ENCODE measurements at regions not wholly inside any gene's neighbourhood (a gene's known extent, or its start where the extent isn't known, plus 50 kb on each side); places are given as distances from the start of the nearest gene placed in this dataset.

GRCh38 chr6:15046751-15047150 lies 199.1 kb upstream of the JARID2 start:
- intact Hi-C loops (cut with micrococcal nuclease), result no loop called here
- RAD21 ChIA-PET (ENCODE audit: low non-redundant PET in 1 of 2, low total read pairs in 2 of 2, uncharacterized antibody in 2 of 2, unreplicated experiment in 2 of 2), result no interaction called here
- no peak overlapping the region for H2AFZ ChIP-seq (ENCODE audit: low read depth, low read length, poor library complexity, severe bottlenecking)
- no peak overlapping the region for H3K9ac ChIP-seq (ENCODE audit: low read length)
- H4K20me1 ChIP-seq (ENCODE audit: insufficient read depth), result no peaks in the 10 kb centered on the region
- H3K36me3 ChIP-seq (ENCODE audit: control insufficient read depth in 1 of 2, insufficient read depth in 2 of 2, low read length in 2 of 2), result no peaks in the 10 kb centered on the region
- BruUV-seq (replicated peaks), result no TSS peak
- CTCF ChIA-PET, result no interaction called here
- DNase-seq (ENCODE audit: low read depth, low spot score), result no peak
- ATAC-seq, result no peak
- no peaks in the 10 kb centered on the region for H3K9me2 ChIP-seq (ENCODE audit: insufficient read depth)
- no peak overlapping the region for H3K4me3 ChIP-seq (replicated peaks in 1 of 2; ENCODE audit: low read depth in 1 of 2, low read length in 2 of 2)
- no peaks in the 10 kb centered on the region for H3K4me1 ChIP-seq (ENCODE audit: control insufficient read depth in 1 of 2, insufficient read depth in 2 of 2, low read length in 2 of 2)
- H3K27ac ChIP-seq (ENCODE audit: low read depth, low read length), result no peak overlapping the region
- no peaks in the 10 kb centered on the region for H3K79me2 ChIP-seq (ENCODE audit: insufficient read depth, low read length)
- H3K27me3 ChIP-seq (ENCODE audit: insufficient read depth, low read length), result no peaks in the 10 kb centered on the region
- no peak overlapping the region for H3K4me2 ChIP-seq (ENCODE audit: low read length)
- TF ChIP-seq REST (IDR thresholded peaks at IDR 0.05; ENCODE audit: low read depth) (no peak), POLR2AphosphoS5 (IDR thresholded peaks at IDR 0.05; ENCODE audit: low read depth, low read length) (no peak), YY1 (IDR thresholded peaks at IDR 0.05; ENCODE audit: extremely low read depth, insufficient replicate concordance, low read depth, low read length) (no peak)
- no peaks in the 10 kb centered on the region for H3K9me3 ChIP-seq (ENCODE audit: control insufficient read depth in 1 of 2, insufficient read depth in 1 of 2, low read depth in 1 of 2, low read length in 2 of 2)
- POLR2A ChIA-PET, result no interaction called here

GRCh38 chr6:15048367-15048766 lies 197.5 kb upstream of the JARID2 start:
- Histone ChIP-seq H3K27ac (ENCODE audit: low read depth, low read length) (no peak overlapping the region), H3K27me3 (ENCODE audit: insufficient read depth, low read length) (no peaks in the 10 kb centered on the region), H3K9me2 (ENCODE audit: insufficient read depth) (no peaks in the 10 kb centered on the region), H3K4me1 (ENCODE audit: control insufficient read depth in 1 of 2, insufficient read depth in 2 of 2, low read length in 2 of 2) (no peaks in the 10 kb centered on the region), H3K79me2 (ENCODE audit: insufficient read depth, low read length) (no peaks in the 10 kb centered on the region), H4K20me1 (ENCODE audit: insufficient read depth) (no peaks in the 10 kb centered on the region), H3K36me3 (ENCODE audit: control insufficient read depth in 1 of 2, insufficient read depth in 2 of 2, low read length in 2 of 2) (no peaks in the 10 kb centered on the region), H3K9me3 (ENCODE audit: control insufficient read depth in 1 of 2, insufficient read depth in 1 of 2, low read depth in 1 of 2, low read length in 2 of 2) (no peaks in the 10 kb centered on the region), H3K9ac (ENCODE audit: low read length) (no peak overlapping the region), H3K4me3 (replicated peaks in 1 of 2; ENCODE audit: low read depth in 1 of 2, low read length in 2 of 2) (no peak overlapping the region), H3K4me2 (ENCODE audit: low read length) (no peak overlapping the region), H2AFZ (ENCODE audit: low read depth, low read length, poor library complexity, severe bottlenecking) (no peak overlapping the region)
- ChIA-PET RAD21 (ENCODE audit: low non-redundant PET in 1 of 2, low total read pairs in 2 of 2, uncharacterized antibody in 2 of 2, unreplicated experiment in 2 of 2) (no interaction called here), POLR2A (no interaction called here), CTCF (no interaction called here)
- intact Hi-C loops (cut with micrococcal nuclease), result no loop called here
- no TSS peak for BruUV-seq (replicated peaks)
- no peak for ATAC-seq
- no peak for DNase-seq (ENCODE audit: low read depth, low spot score)
- no peak for TF ChIP-seq TCF7L2 (IDR thresholded peaks at IDR 0.05; ENCODE audit: borderline replicate concordance, extremely low read depth, insufficient read depth, insufficient read length)
- TF ChIP-seq CEBPB (IDR thresholded peaks at IDR 0.05; ENCODE audit: low read depth), result no peak
- no peak for TF ChIP-seq EZH2phosphoT487 (IDR thresholded peaks at IDR 0.05; ENCODE audit: borderline replicate concordance)
- TF ChIP-seq SIN3A (IDR thresholded peaks at IDR 0.05; ENCODE audit: low read depth), result no peak
- no peak for TF ChIP-seq ATF3 (IDR thresholded peaks at IDR 0.05)
- TF ChIP-seq CBX3 (IDR thresholded peaks at IDR 0.05; ENCODE audit: low read depth), result no peak
- no peak for TF ChIP-seq SP1 (IDR thresholded peaks at IDR 0.05; ENCODE audit: low read depth)
- TF ChIP-seq EGR1 (IDR thresholded peaks at IDR 0.05; ENCODE audit: low read depth), result no peak
- no peak for TF ChIP-seq RAD21 (IDR thresholded peaks at IDR 0.05; ENCODE audit: low read depth)
- no peak for TF ChIP-seq ZBTB33 (IDR thresholded peaks at IDR 0.05; ENCODE audit: extremely low read depth, insufficient replicate concordance, low read length)
- TF ChIP-seq FOSL1 (IDR thresholded peaks at IDR 0.05; ENCODE audit: low read depth), result no peak

Measured in HCT116 (cell line).